SKM-1 treated with dmso at 0.1 percent for 144 hours (cell line): ENCODE measurements at regions not wholly inside any gene's neighbourhood (a gene's known extent, or its start where the extent isn't known, plus 50 kb on each side); places are given as distances from the start of the nearest gene placed in this dataset.

Experiments used
- DNase-seq: peaks from one replicate; lab custom pipeline; 2025; ENCODE audit not compliant: unreplicated experiment; lab: John Stamatoyannopoulos, UW

- DNase-seq = no peak
Measured at GRCh38 chr10:42971251-42971599, 105.6 kb upstream of the RET start.

GRCh38 chr10:42972946-42973345 is 103.9 kb upstream of the RET start:
- peak; percentile 83 for DNase-seq

GRCh38 chr10:42973411-42973810 is 103.5 kb upstream of the RET start:
- DNase-seq = no peak

- no peak for DNase-seq
Measured at GRCh38 chr10:42973870-42974692, 102.8 kb upstream of the RET start.

- no peak for DNase-seq
Measured at GRCh38 chr10:42974693-42975002, 102.2 kb upstream of the RET start.

- peak; percentile 47 for DNase-seq
Measured at GRCh38 chr10:42975005-42975493, 101.8 kb upstream of the RET start.

GRCh38 chr10:42975558-42976340 is 101.1 kb upstream of the RET start:
- no peak for DNase-seq

GRCh38 chr10:42976351-42977031 is 100.4 kb upstream of the RET start:
- no peak for DNase-seq

- DNase-seq = no peak
Measured at GRCh38 chr10:42977032-42977416, 99.8 kb upstream of the RET start.

- no peak for DNase-seq
Measured at GRCh38 chr10:42979181-42979580, 97.7 kb upstream of the RET start.

- DNase-seq = no peak
Measured at GRCh38 chr10:42979721-42980467, 97.0 kb upstream of the RET start.

- DNase-seq = no peak
Measured at GRCh38 chr10:42980553-42981357, 96.1 kb upstream of the RET start.

- no peak for DNase-seq
Measured at GRCh38 chr10:42981358-42982236, 95.3 kb upstream of the RET start.

- DNase-seq = no peak
Measured at GRCh38 chr10:42982891-42983506, 93.9 kb upstream of the RET start.

- no peak for DNase-seq
Measured at GRCh38 chr10:42983591-42983990, 93.3 kb upstream of the RET start.

- no peak for DNase-seq
Measured at GRCh38 chr10:42984035-42984610, 92.7 kb upstream of the RET start.

- DNase-seq = no peak
Measured at GRCh38 chr10:42984761-42985325, 92.0 kb upstream of the RET start.
